ENCODE measurements at regions not wholly inside any gene's neighbourhood (a gene's known extent, or its start where the extent isn't known, plus 50 kb on each side); places are given as distances from the start of the nearest gene placed in this dataset.

GRCh38 chr2:208648368-208648767 lies 241.8 kb downstream of the PTH2R start:
- DNase-seq (ENCODE audit: low read depth in 2 of 2) = no peak
- no peak for TF ChIP-seq CTCF (IDR thresholded peaks at IDR 0.05; ENCODE audit: low read depth, low read length)
- H3K4me3 ChIP-seq (replicated peaks in 1 of 2; ENCODE audit: low read depth in 2 of 2, low read length in 2 of 2) = no peak overlapping the region

- no peak for DNase-seq (ENCODE audit: low read depth in 2 of 2)
- H3K4me3 ChIP-seq (replicated peaks in 1 of 2; ENCODE audit: low read depth in 2 of 2, low read length in 2 of 2) = no peak overlapping the region
- TF ChIP-seq CTCF (IDR thresholded peaks at IDR 0.05; ENCODE audit: low read depth, low read length) = no peak
These were observed 246.8 kb downstream of the PTH2R start for GRCh38 chr2:208653383-208653782.

GRCh38 chr2:208654056-208654455 lies 247.5 kb downstream of the PTH2R start:
- TF ChIP-seq CTCF (IDR thresholded peaks at IDR 0.05; ENCODE audit: low read depth, low read length) = no peak
- H3K4me3 ChIP-seq (replicated peaks in 1 of 2; ENCODE audit: low read depth in 2 of 2, low read length in 2 of 2) = no peak overlapping the region
- no peak for DNase-seq (ENCODE audit: low read depth in 2 of 2)

- no peak for DNase-seq (ENCODE audit: low read depth in 2 of 2)
- no peak for TF ChIP-seq CTCF (IDR thresholded peaks at IDR 0.05; ENCODE audit: low read depth, low read length)
- H3K4me3 ChIP-seq (replicated peaks in 1 of 2; ENCODE audit: low read depth in 2 of 2, low read length in 2 of 2) = no peak overlapping the region
These were observed 250.9 kb downstream of the PTH2R start for GRCh38 chr2:208657468-208657867.

- no peak for TF ChIP-seq CTCF (IDR thresholded peaks at IDR 0.05; ENCODE audit: low read depth, low read length)
- no peak for DNase-seq (ENCODE audit: low read depth in 2 of 2)
These were observed 262.8 kb downstream of the PTH2R start for GRCh38 chr2:208669394-208669793.

GRCh38 chr2:208671284-208671683 lies 264.7 kb downstream of the PTH2R start:
- TF ChIP-seq CTCF (IDR thresholded peaks at IDR 0.05; ENCODE audit: low read depth, low read length) = no peak
- H3K4me3 ChIP-seq (replicated peaks in 1 of 2; ENCODE audit: low read depth in 2 of 2, low read length in 2 of 2) = no peak overlapping the region
- DNase-seq (ENCODE audit: low read depth in 2 of 2) = no peak

More at GRCh38 chr2:208669394-208669793, 262.8 kb downstream of the PTH2R start:
- no peak overlapping the region for H3K4me3 ChIP-seq (replicated peaks in 1 of 2; ENCODE audit: low read depth in 2 of 2, low read length in 2 of 2)
